ENCODE measurements at regions not wholly inside any gene's neighbourhood (a gene's known extent, or its start where the extent isn't known, plus 50 kb on each side); places are given as distances from the start of the nearest gene placed in this dataset.

- TF ChIP-seq CTCF (conservative IDR thresholded peaks at IDR 0.05; ENCODE audit: low read length), result no peak
- no peak overlapping the region for H3K4me3 ChIP-seq (ENCODE audit: low read length)
These were observed 173.7 kb upstream of the ID4 start for GRCh38 chr6:19663479-19663878.

GRCh38 chr6:19664050-19664449 is 173.1 kb upstream of the ID4 start:
- no peak for TF ChIP-seq CTCF (conservative IDR thresholded peaks at IDR 0.05; ENCODE audit: low read length)
- no peak overlapping the region for H3K4me3 ChIP-seq (ENCODE audit: low read length)

More at GRCh38 chr6:19663479-19663878, 173.7 kb upstream of the ID4 start:
- no peak for DNase-seq (ENCODE audit: low read depth)

GRCh38 chr6:19664878-19665612 is 172.1 kb upstream of the ID4 start:
- peak; percentile 60 for DNase-seq (ENCODE audit: low read depth)
- H3K4me3 ChIP-seq (ENCODE audit: low read length), result no peak overlapping the region
- no peak for TF ChIP-seq CTCF (conservative IDR thresholded peaks at IDR 0.05; ENCODE audit: low read length)

More at GRCh38 chr6:19664050-19664449, 173.1 kb upstream of the ID4 start:
- DNase-seq (ENCODE audit: low read depth), result no peak

DNA sequence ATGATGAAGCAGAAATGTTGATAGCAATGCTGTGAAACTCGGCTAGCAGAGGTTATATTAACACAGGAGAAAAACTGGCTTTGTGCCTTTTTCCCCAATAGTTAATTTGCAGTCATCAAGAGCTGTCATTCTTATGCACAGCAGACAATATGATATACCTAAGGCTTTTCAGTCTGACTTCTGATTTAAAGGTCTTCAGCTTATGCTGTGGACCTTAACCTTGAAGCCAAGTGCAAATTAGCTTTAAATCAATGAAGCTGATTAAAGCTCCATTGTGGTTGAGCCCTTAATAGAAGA is 171.6 kb upstream of the ID4 start:
- DNase-seq (ENCODE audit: low read depth), result no peak
- no peak for TF ChIP-seq CTCF (conservative IDR thresholded peaks at IDR 0.05; ENCODE audit: low read length)

DNA sequence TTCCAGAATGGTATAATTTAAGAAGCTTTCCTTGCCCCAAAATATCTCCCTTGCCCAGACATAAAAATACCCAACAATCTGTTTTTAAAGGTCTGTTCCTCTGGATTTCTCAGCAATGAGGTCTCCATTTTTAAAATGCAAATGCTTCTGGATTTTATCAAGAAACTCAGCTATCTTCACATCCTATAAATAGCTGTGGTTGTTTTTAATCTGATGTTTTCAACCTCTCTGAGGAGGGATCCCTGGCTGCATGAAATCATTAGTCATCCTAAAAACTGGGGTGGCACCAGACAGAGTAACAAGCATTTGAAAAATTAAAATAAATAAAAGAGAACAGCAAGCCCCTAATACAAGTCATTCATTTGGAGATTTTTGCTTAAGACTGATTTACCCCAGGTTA is 168.5 kb upstream of the ID4 start:
- peak; percentile 36 for DNase-seq (ENCODE audit: low read depth)
- no peak for TF ChIP-seq CTCF (conservative IDR thresholded peaks at IDR 0.05; ENCODE audit: low read length)
- H3K4me3 ChIP-seq (ENCODE audit: low read length), result peak overlapping the region; percentile 16; the same call in 1 of the 2 replicates

More for the DNA sequence above, 171.6 kb upstream of the ID4 start:
- H3K4me3 ChIP-seq (ENCODE audit: low read length), result no peak overlapping the region

DNA sequence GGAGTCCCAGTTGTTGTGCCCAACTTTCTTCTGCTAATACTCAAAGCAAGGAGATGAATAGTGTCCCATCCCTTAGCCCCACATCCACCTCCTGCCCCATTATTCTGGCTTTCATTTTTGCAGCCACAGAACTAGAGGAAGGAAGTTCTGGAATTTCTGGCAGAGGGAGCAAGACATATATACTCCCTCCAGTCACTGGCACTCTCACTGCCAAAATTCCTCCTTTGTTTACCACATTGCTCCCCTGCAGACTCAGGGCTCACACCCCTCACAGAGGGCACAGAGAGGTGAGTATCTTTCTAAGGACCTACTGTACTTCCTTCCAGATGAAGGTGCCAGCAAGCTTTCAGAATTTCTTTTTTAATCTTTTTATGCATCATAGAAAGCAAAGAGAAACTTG is 168.0 kb upstream of the ID4 start:
- peak overlapping the region; percentile 16; the same call in 1 of the 2 replicates for H3K4me3 ChIP-seq (ENCODE audit: low read length)
- TF ChIP-seq CTCF (conservative IDR thresholded peaks at IDR 0.05; ENCODE audit: low read length), result no peak
- peak; percentile 71 for DNase-seq (ENCODE audit: low read depth)

DNA sequence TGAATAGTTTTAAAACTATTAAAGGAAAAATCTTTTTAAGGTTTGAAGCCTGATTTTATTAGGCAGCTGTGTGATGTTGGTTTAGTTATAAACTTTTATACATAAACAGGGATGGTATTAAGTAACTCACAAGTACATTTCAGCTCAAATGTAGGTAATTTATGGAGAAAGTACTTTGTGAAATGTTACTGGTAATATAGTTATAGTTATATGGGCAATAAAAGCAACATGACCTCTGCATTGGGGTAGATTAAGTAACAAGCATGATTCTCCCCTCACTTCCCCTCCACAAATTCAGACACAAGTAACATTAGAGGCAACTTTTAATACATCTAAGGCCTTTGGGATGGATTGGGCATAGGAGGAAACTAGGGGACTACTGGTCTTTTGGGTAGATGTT is 154.3 kb upstream of the ID4 start:
- H3K4me3 ChIP-seq (ENCODE audit: low read length), result no peak overlapping the region
- TF ChIP-seq CTCF (conservative IDR thresholded peaks at IDR 0.05; ENCODE audit: low read length), result no peak
- no peak for DNase-seq (ENCODE audit: low read depth)
